ENCODE measurements at regions not wholly inside any gene's neighbourhood (a gene's known extent, or its start where the extent isn't known, plus 50 kb on each side); places are given as distances from the start of the nearest gene placed in this dataset.

- intact Hi-C loops (cut with DNase I; ENCODE audit: low total_unique reads), result no loop called here
- Histone ChIP-seq H3K27ac (no peak overlapping the region), H3K4me1 (no peaks in the 10 kb centered on the region), H3K27me3 (no peaks in the 10 kb centered on the region), H3K4me3 (no peak overlapping the region), H3K9me3 (no peaks in the 10 kb centered on the region), H3K36me3 (no peaks in the 10 kb centered on the region)
- no peak for DNase-seq (ENCODE audit: low spot score in 2 of 2)
- TF ChIP-seq POLR2AphosphoS5 (IDR thresholded peaks at IDR 0.05), result no peak
- TF ChIP-seq POLR2A (IDR thresholded peaks at IDR 0.05), result no peak
- TF ChIP-seq CTCF (IDR thresholded peaks at IDR 0.05), result no peak
These were observed 189.4 kb upstream of the KCTD3 start for GRCh38 chr1:215377746-215378145.

DNA sequence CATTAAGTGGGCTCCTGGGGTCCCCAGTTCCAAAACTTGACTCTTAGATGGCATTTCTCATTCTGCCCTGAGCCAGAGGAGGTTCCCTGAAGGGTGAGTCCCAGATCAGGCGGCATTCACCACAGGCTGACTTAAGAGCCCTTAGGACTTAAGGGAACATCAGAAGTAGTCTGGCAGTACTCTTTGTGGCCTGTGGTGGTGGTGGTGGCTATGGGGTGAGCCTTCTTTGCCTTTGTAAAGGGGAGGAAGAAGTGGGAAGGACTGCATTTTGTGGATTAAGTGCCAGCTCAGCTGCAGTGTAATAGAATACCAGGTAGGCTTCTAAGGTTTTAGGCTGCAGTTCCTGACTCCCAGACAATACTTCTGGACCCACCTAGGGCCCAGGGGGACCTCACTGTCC is 186.5 kb upstream of the KCTD3 start:
- no peaks in the 10 kb centered on the region for H3K27me3 ChIP-seq
- no peaks in the 10 kb centered on the region for H3K4me1 ChIP-seq
- no peak overlapping the region for H3K4me3 ChIP-seq
- H3K9me3 ChIP-seq, result no peaks in the 10 kb centered on the region
- no peaks in the 10 kb centered on the region for H3K36me3 ChIP-seq
- TF ChIP-seq POLR2AphosphoS5 (IDR thresholded peaks at IDR 0.05) (no peak), CTCF (IDR thresholded peaks at IDR 0.05) (no peak), POLR2A (IDR thresholded peaks at IDR 0.05) (no peak)
- intact Hi-C loops (cut with DNase I; ENCODE audit: low total_unique reads), result no loop called here
- H3K27ac ChIP-seq, result no peak overlapping the region
- DNase-seq (ENCODE audit: low spot score in 2 of 2), result no peak

DNA sequence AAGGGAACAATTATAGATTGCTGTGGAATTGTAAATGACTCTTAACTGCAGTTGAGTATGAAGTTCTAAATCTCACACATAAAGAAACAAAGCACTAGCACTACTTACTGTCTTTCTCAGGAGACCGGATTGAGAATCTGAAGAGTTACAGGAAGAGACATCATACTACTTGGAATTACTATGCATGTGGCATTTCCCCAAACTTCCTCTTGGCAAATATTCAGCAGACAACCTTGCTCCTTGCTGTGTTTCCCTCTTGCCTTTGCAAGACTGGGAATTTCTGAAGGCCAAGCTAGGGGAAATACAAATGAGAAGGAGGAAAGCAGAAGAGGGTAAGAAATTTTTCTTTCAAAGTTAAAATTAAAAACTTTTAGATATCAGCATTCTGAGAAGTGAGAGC is 173.6 kb upstream of the KCTD3 start:
- H3K27me3 ChIP-seq, result no peaks in the 10 kb centered on the region
- intact Hi-C loops (cut with DNase I; ENCODE audit: low total_unique reads), result no loop called here
- H3K36me3 ChIP-seq, result no peaks in the 10 kb centered on the region
- H3K4me1 ChIP-seq, result no peaks in the 10 kb centered on the region
- no peak for DNase-seq (ENCODE audit: low spot score in 2 of 2)
- no peak overlapping the region for H3K4me3 ChIP-seq
- no peak for TF ChIP-seq POLR2AphosphoS5 (IDR thresholded peaks at IDR 0.05)
- no peak for TF ChIP-seq CTCF (IDR thresholded peaks at IDR 0.05)
- no peak for TF ChIP-seq POLR2A (IDR thresholded peaks at IDR 0.05)
- peaks cover 3 to 6% of the 10 kb centered on the region in 2 donors for H3K9me3 ChIP-seq
- no peak overlapping the region for H3K27ac ChIP-seq

GRCh38 chr1:215394084-215394991 is 172.8 kb upstream of the KCTD3 start:
- no peak for DNase-seq (ENCODE audit: low spot score in 2 of 2)
- intact Hi-C loops (cut with DNase I; ENCODE audit: low total_unique reads), result no loop called here
- Histone ChIP-seq H3K27ac (no peak overlapping the region), H3K4me3 (no peak overlapping the region), H3K9me3 (peaks cover 3 to 6% of the 10 kb centered on the region in 2 donors), H3K27me3 (no peaks in the 10 kb centered on the region), H3K4me1 (no peaks in the 10 kb centered on the region), H3K36me3 (no peaks in the 10 kb centered on the region)
- TF ChIP-seq POLR2A (IDR thresholded peaks at IDR 0.05) (no peak), POLR2AphosphoS5 (IDR thresholded peaks at IDR 0.05) (no peak), CTCF (IDR thresholded peaks at IDR 0.05) (no peak)

- no peak overlapping the region for H3K4me3 ChIP-seq
- H3K27ac ChIP-seq, result no peak overlapping the region
- intact Hi-C loops (cut with DNase I; ENCODE audit: low total_unique reads), result no loop called here
- no peak for DNase-seq (ENCODE audit: low spot score in 2 of 2)
- no peaks in the 10 kb centered on the region for H3K27me3 ChIP-seq
- H3K9me3 ChIP-seq, result peaks cover 3 to 6% of the 10 kb centered on the region in 2 donors
- TF ChIP-seq CTCF (IDR thresholded peaks at IDR 0.05), result no peak
- TF ChIP-seq POLR2A (IDR thresholded peaks at IDR 0.05), result no peak
- TF ChIP-seq POLR2AphosphoS5 (IDR thresholded peaks at IDR 0.05), result no peak
- H3K36me3 ChIP-seq, result no peaks in the 10 kb centered on the region
- H3K4me1 ChIP-seq, result no peaks in the 10 kb centered on the region
These were observed 170.0 kb upstream of the KCTD3 start for GRCh38 chr1:215397106-215397505.
